22Rv1 (cell line): ENCODE measurements at regions not wholly inside any gene's neighbourhood (a gene's known extent, or its start where the extent isn't known, plus 50 kb on each side); places are given as distances from the start of the nearest gene placed in this dataset.
"Not testable (repeated sequence)": the region's sequence is repeated elsewhere in the genome, so short reads cannot be mapped to it uniquely, and the experiment has no call there.

ENCODE experiments used
- CTCF ChIP-seq: fragments of 450-650 bp; IDR thresholded peaks from 2 replicates; pipeline ENCODE4 v1.5.1; 2017; ENCODE audit warnings: mild to moderate bottlenecking
- ZFX ChIP-seq: fragments of 450-650 bp; IDR thresholded peaks from 2 replicates; pipeline ENCODE4 v1.6.1; 2017; ENCODE audit warnings: antibody characterized with exemption, borderline replicate concordance

- not testable (repeated sequence) for TF ChIP-seq CTCF, ZFX
Measured at GRCh38 chr16:33593344-33593743, 133.9 kb downstream of the TP53TG3F start.
